ENCODE measurements at regions not wholly inside any gene's neighbourhood (a gene's known extent, or its start where the extent isn't known, plus 50 kb on each side); places are given as distances from the start of the nearest gene placed in this dataset.

GRCh38 chr9:78963911-78964310, 607.9 kb upstream of the TLE4 start:
- Mint-ChIP-seq H3K27ac (ENCODE audit: unreplicated experiment) (no peak overlapping the region), H3K4me1 (ENCODE audit: unreplicated experiment) (no peaks in the 10 kb centered on the region), H3K27me3 (ENCODE audit: unreplicated experiment) (no peaks in the 10 kb centered on the region), H3K9me3 (ENCODE audit: unreplicated experiment) (no peaks in the 10 kb centered on the region), H3K36me3 (ENCODE audit: low read depth, unreplicated experiment) (no peaks in the 10 kb centered on the region), H3K4me3 (ENCODE audit: unreplicated experiment) (no peak overlapping the region)
- DNase-seq (ENCODE audit: low spot score): no peak
- TF ChIP-seq CTCF (IDR thresholded peaks at IDR 0.05; ENCODE audit: unreplicated experiment): no peak

- Mint-ChIP-seq H3K36me3 (ENCODE audit: low read depth, unreplicated experiment) (no peaks in the 10 kb centered on the region), H3K27me3 (ENCODE audit: unreplicated experiment) (no peaks in the 10 kb centered on the region), H3K27ac (ENCODE audit: unreplicated experiment) (no peak overlapping the region), H3K4me3 (ENCODE audit: unreplicated experiment) (no peak overlapping the region), H3K9me3 (ENCODE audit: unreplicated experiment) (no peaks in the 10 kb centered on the region), H3K4me1 (ENCODE audit: unreplicated experiment) (no peaks in the 10 kb centered on the region)
- no peak for DNase-seq (ENCODE audit: low spot score)
- no peak for TF ChIP-seq CTCF (IDR thresholded peaks at IDR 0.05; ENCODE audit: unreplicated experiment)
Measured at GRCh38 chr9:78967596-78968217, 604.1 kb upstream of the TLE4 start.

GRCh38 chr9:78970375-78970774, 601.4 kb upstream of the TLE4 start:
- no peak for TF ChIP-seq CTCF (IDR thresholded peaks at IDR 0.05; ENCODE audit: unreplicated experiment)
- Mint-ChIP-seq H3K4me1 (ENCODE audit: unreplicated experiment) (peaks cover 2% of the 10 kb centered on the region), H3K27me3 (ENCODE audit: unreplicated experiment) (no peaks in the 10 kb centered on the region), H3K4me3 (ENCODE audit: unreplicated experiment) (no peak overlapping the region), H3K9me3 (ENCODE audit: unreplicated experiment) (no peaks in the 10 kb centered on the region), H3K36me3 (ENCODE audit: low read depth, unreplicated experiment) (no peaks in the 10 kb centered on the region), H3K27ac (ENCODE audit: unreplicated experiment) (no peak overlapping the region)
- DNase-seq (ENCODE audit: low spot score): no peak

GRCh38 chr9:78971540-78971939, 600.2 kb upstream of the TLE4 start:
- no peak for TF ChIP-seq CTCF (IDR thresholded peaks at IDR 0.05; ENCODE audit: unreplicated experiment)
- H3K36me3 Mint-ChIP-seq (ENCODE audit: low read depth, unreplicated experiment): no peaks in the 10 kb centered on the region
- H3K27ac Mint-ChIP-seq (ENCODE audit: unreplicated experiment): no peak overlapping the region
- peaks cover 2% of the 10 kb centered on the region for H3K4me1 Mint-ChIP-seq (ENCODE audit: unreplicated experiment)
- no peak overlapping the region for H3K4me3 Mint-ChIP-seq (ENCODE audit: unreplicated experiment)
- no peaks in the 10 kb centered on the region for H3K9me3 Mint-ChIP-seq (ENCODE audit: unreplicated experiment)
- no peak for DNase-seq (ENCODE audit: low spot score)
- no peaks in the 10 kb centered on the region for H3K27me3 Mint-ChIP-seq (ENCODE audit: unreplicated experiment)

GRCh38 chr9:78972303-78972999, 599.3 kb upstream of the TLE4 start:
- no peaks in the 10 kb centered on the region for H3K27me3 Mint-ChIP-seq (ENCODE audit: unreplicated experiment)
- no peaks in the 10 kb centered on the region for H3K36me3 Mint-ChIP-seq (ENCODE audit: low read depth, unreplicated experiment)
- no peak overlapping the region for H3K4me3 Mint-ChIP-seq (ENCODE audit: unreplicated experiment)
- peaks cover 2% of the 10 kb centered on the region for H3K4me1 Mint-ChIP-seq (ENCODE audit: unreplicated experiment)
- no peak for TF ChIP-seq CTCF (IDR thresholded peaks at IDR 0.05; ENCODE audit: unreplicated experiment)
- no peak overlapping the region for H3K27ac Mint-ChIP-seq (ENCODE audit: unreplicated experiment)
- no peak for DNase-seq (ENCODE audit: low spot score)
- no peaks in the 10 kb centered on the region for H3K9me3 Mint-ChIP-seq (ENCODE audit: unreplicated experiment)
